GM23338 (cell line): ENCODE measurements at regions not wholly inside any gene's neighbourhood (a gene's known extent, or its start where the extent isn't known, plus 50 kb on each side); places are given as distances from the start of the nearest gene placed in this dataset.

ENCODE experiments used
- ATAC-seq: fragments of 200-7000 bp; cut with Tn5 transposase; 3 replicates; pipeline ENCODE4 v1.9.1; 2020
- DNase-seq: peaks from one replicate; pipeline ENCODE4 v3.0.0-alpha.2; 2015; ENCODE audit warnings: low spot score
- H2AFZ ChIP-seq: fragments of 200-600 bp; sonication (generic); 2 replicates; pipeline ENCODE4 v1.8.0; 2016; ENCODE audit warnings: antibody characterized with exemption, mild to moderate bottlenecking, moderate library complexity
- H3F3A ChIP-seq: fragments of 200-600 bp; sonication (generic); replicated peaks from 2 replicates; pipeline ENCODE4 v1.8.0; 2017; ENCODE audit warnings: antibody characterized with exemption, mixed run types, low read depth
- H3K27ac ChIP-seq: fragments of 200-600 bp; sonication (generic); 2 replicates; pipeline ENCODE4 v1.6.1; 2016; ENCODE audit warnings: low read depth
- H3K27me3 ChIP-seq: fragments of 200-600 bp; sonication (generic); 2 replicates; pipeline ENCODE4 v1.8.0; 2016; ENCODE audit warnings: mild to moderate bottlenecking, mixed run types, moderate library complexity; ENCODE audit not compliant: insufficient read depth
- H3K36me3 ChIP-seq: fragments of 200-600 bp; sonication (generic); 2 replicates; pipeline ENCODE4 v1.8.0; 2016; ENCODE audit warnings: mild to moderate bottlenecking; ENCODE audit not compliant: insufficient read depth
- H3K4me1 ChIP-seq: fragments of 200-600 bp; sonication (generic); 2 replicates; pipeline ENCODE4 v1.8.0; 2016; ENCODE audit warnings: mild to moderate bottlenecking, moderate library complexity; ENCODE audit not compliant: insufficient read depth
- H3K4me2 ChIP-seq: fragments of 200-600 bp; sonication (generic); 2 replicates; pipeline ENCODE4 v1.7.1; 2017; ENCODE audit warnings: mixed run types
- H3K4me3 ChIP-seq: fragments of 200-600 bp; sonication (generic); 2 replicates; pipeline ENCODE4 v1.6.1; 2016; ENCODE audit warnings: mixed run types
- H3K79me2 ChIP-seq: fragments of 200-600 bp; sonication (generic); replicated peaks from 2 replicates; pipeline ENCODE4 v1.8.0; 2017; ENCODE audit warnings: mild to moderate bottlenecking; ENCODE audit not compliant: insufficient read depth
- H3K9me2 ChIP-seq: fragments of 200-600 bp; sonication (generic); 2 replicates; pipeline ENCODE4 v1.8.0; 2017; ENCODE audit not compliant: insufficient read depth
- H4K20me1 ChIP-seq: fragments of 200-600 bp; sonication (generic); replicated peaks from 2 replicates; pipeline ENCODE4 v1.8.0; 2017; ENCODE audit warnings: mild to moderate bottlenecking; ENCODE audit not compliant: insufficient read depth
- H3K27ac Mint-ChIP-seq: 2 replicates; pipeline ENCODE4 v1.8.0; 2020; ENCODE audit warnings: inconsistent platforms, mild to moderate bottlenecking, moderate library complexity, mixed read lengths
- H3K27me3 Mint-ChIP-seq: 3 replicates; pipeline ENCODE4 v1.8.0; 2022; ENCODE audit warnings: low read depth, mild to moderate bottlenecking, moderate library complexity, mixed read lengths, inconsistent platforms; ENCODE audit not compliant: insufficient read depth, poor library complexity
- H3K36me3 Mint-ChIP-seq: 3 replicates; pipeline ENCODE4 v1.8.0; 2021; ENCODE audit warnings: low read depth, mild to moderate bottlenecking, inconsistent platforms, moderate library complexity, mixed read lengths
- H3K4me1 Mint-ChIP-seq: 3 replicates; pipeline ENCODE4 v1.8.0; 2020; ENCODE audit warnings: mild to moderate bottlenecking, inconsistent platforms, mixed read lengths
- H3K4me3 Mint-ChIP-seq: 3 replicates; pipeline ENCODE4 v1.8.0; 2021; ENCODE audit warnings: moderate library complexity, mild to moderate bottlenecking, inconsistent platforms, mixed read lengths
- H3K9me3 Mint-ChIP-seq: 3 replicates; pipeline ENCODE4 v1.8.0; 2020; ENCODE audit warnings: moderate library complexity, mild to moderate bottlenecking, inconsistent platforms, mixed read lengths
- EZH2 ChIP-seq: fragments of 200-600 bp; sonication (generic); IDR thresholded peaks from one replicate; pipeline ENCODE4 v1.8.0; 2017; ENCODE audit warnings: antibody characterized with exemption, mild to moderate bottlenecking, low read depth; ENCODE audit not compliant: unreplicated experiment
- POLR2AphosphoS5 ChIP-seq: IDR thresholded peaks from 2 replicates; pipeline ENCODE4 v1.6.1; 2016; ENCODE audit warnings: antibody characterized with exemption, low read depth
- TF ChIP-seq, protein P1 (sequence below): fragments of 250-450 bp; sonication (Bioruptor Pico); IDR thresholded peaks from 2 replicates; pipeline ENCODE4 v1.5.0; 2020; ENCODE audit warnings: mild to moderate bottlenecking, moderate library complexity
- TF ChIP-seq, protein P2 (sequence below): IDR thresholded peaks from one replicate; pipeline ENCODE4 v1.6.1; 2018; ENCODE audit warnings: antibody characterized with exemption; ENCODE audit not compliant: unreplicated experiment
- TF ChIP-seq, protein P3 (sequence below): IDR thresholded peaks from 2 replicates; pipeline ENCODE4 v1.6.1; 2016; ENCODE audit warnings: antibody characterized with exemption

- TF ChIP-seq, protein P1, sequence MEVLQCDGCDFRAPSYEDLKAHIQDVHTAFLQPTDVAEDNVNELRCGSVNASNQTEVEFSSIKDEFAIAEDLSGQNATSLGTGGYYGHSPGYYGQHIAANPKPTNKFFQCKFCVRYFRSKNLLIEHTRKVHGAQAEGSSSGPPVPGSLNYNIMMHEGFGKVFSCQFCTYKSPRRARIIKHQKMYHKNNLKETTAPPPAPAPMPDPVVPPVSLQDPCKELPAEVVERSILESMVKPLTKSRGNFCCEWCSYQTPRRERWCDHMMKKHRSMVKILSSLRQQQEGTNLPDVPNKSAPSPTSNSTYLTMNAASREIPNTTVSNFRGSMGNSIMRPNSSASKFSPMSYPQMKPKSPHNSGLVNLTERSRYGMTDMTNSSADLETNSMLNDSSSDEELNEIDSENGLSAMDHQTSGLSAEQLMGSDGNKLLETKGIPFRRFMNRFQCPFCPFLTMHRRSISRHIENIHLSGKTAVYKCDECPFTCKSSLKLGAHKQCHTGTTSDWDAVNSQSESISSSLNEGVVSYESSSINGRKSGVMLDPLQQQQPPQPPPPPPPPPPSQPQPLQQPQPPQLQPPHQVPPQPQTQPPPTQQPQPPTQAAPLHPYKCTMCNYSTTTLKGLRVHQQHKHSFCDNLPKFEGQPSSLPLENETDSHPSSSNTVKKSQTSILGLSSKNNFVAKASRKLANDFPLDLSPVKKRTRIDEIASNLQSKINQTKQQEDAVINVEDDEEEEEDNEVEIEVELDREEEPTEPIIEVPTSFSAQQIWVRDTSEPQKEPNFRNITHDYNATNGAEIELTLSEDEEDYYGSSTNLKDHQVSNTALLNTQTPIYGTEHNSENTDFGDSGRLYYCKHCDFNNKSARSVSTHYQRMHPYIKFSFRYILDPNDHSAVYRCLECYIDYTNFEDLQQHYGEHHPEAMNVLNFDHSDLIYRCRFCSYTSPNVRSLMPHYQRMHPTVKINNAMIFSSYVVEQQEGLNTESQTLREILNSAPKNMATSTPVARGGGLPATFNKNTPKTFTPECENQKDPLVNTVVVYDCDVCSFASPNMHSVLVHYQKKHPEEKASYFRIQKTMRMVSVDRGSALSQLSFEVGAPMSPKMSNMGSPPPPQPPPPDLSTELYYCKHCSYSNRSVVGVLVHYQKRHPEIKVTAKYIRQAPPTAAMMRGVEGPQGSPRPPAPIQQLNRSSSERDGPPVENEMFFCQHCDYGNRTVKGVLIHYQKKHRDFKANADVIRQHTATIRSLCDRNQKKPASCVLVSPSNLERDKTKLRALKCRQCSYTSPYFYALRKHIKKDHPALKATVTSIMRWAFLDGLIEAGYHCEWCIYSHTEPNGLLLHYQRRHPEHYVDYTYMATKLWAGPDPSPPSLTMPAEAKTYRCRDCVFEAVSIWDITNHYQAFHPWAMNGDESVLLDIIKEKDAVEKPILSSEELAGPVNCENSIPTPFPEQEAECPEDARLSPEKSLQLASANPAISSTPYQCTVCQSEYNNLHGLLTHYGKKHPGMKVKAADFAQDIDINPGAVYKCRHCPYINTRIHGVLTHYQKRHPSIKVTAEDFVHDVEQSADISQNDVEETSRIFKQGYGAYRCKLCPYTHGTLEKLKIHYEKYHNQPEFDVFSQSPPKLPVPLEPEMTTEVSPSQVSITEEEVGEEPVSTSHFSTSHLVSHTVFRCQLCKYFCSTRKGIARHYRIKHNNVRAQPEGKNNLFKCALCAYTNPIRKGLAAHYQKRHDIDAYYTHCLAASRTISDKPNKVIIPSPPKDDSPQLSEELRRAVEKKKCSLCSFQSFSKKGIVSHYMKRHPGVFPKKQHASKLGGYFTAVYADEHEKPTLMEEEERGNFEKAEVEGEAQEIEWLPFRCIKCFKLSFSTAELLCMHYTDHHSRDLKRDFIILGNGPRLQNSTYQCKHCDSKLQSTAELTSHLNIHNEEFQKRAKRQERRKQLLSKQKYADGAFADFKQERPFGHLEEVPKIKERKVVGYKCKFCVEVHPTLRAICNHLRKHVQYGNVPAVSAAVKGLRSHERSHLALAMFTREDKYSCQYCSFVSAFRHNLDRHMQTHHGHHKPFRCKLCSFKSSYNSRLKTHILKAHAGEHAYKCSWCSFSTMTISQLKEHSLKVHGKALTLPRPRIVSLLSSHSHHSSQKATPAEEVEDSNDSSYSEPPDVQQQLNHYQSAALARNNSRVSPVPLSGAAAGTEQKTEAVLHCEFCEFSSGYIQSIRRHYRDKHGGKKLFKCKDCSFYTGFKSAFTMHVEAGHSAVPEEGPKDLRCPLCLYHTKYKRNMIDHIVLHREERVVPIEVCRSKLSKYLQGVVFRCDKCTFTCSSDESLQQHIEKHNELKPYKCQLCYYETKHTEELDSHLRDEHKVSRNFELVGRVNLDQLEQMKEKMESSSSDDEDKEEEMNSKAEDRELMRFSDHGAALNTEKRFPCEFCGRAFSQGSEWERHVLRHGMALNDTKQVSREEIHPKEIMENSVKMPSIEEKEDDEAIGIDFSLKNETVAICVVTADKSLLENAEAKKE (CRISPR knock-in tag), result no peak
- TF ChIP-seq, protein P2, sequence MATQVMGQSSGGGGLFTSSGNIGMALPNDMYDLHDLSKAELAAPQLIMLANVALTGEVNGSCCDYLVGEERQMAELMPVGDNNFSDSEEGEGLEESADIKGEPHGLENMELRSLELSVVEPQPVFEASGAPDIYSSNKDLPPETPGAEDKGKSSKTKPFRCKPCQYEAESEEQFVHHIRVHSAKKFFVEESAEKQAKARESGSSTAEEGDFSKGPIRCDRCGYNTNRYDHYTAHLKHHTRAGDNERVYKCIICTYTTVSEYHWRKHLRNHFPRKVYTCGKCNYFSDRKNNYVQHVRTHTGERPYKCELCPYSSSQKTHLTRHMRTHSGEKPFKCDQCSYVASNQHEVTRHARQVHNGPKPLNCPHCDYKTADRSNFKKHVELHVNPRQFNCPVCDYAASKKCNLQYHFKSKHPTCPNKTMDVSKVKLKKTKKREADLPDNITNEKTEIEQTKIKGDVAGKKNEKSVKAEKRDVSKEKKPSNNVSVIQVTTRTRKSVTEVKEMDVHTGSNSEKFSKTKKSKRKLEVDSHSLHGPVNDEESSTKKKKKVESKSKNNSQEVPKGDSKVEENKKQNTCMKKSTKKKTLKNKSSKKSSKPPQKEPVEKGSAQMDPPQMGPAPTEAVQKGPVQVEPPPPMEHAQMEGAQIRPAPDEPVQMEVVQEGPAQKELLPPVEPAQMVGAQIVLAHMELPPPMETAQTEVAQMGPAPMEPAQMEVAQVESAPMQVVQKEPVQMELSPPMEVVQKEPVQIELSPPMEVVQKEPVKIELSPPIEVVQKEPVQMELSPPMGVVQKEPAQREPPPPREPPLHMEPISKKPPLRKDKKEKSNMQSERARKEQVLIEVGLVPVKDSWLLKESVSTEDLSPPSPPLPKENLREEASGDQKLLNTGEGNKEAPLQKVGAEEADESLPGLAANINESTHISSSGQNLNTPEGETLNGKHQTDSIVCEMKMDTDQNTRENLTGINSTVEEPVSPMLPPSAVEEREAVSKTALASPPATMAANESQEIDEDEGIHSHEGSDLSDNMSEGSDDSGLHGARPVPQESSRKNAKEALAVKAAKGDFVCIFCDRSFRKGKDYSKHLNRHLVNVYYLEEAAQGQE, result no peak
- TF ChIP-seq, protein P3, sequence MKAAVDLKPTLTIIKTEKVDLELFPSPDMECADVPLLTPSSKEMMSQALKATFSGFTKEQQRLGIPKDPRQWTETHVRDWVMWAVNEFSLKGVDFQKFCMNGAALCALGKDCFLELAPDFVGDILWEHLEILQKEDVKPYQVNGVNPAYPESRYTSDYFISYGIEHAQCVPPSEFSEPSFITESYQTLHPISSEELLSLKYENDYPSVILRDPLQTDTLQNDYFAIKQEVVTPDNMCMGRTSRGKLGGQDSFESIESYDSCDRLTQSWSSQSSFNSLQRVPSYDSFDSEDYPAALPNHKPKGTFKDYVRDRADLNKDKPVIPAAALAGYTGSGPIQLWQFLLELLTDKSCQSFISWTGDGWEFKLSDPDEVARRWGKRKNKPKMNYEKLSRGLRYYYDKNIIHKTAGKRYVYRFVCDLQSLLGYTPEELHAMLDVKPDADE, result no peak
- no peak for TF ChIP-seq EZH2
Observed at GRCh38 chr6:68506911-68507310, 128.2 kb upstream of the ADGRB3 start (continued).

DNA sequence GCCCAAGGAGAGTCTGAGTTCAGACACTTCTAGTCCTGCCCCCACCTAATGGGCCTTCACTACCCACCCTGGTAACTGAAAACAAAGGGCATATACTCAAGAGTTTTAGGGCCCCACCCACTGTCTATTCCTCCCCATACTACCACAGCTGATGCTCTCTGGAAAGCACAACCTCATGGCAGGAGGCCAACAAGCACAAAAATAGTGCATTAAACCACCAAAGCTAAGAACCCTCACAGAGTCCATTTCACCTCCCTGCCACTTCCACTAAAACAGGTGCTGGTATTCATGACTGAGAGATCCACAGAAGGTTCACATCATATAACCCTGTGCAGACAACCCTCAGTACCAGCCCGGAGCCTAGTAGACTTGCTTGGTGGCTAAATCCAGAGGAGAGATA, 132.1 kb upstream of the ADGRB3 start:
- H3K4me3 ChIP-seq, result no peak overlapping the region
- ATAC-seq, result no peak
- TF ChIP-seq POLR2AphosphoS5 (no peak), EZH2 (no peak)

More for the DNA sequence above, 132.1 kb upstream of the ADGRB3 start:
- no peaks in the 10 kb centered on the region for H3K27me3 Mint-ChIP-seq
- no peaks in the 10 kb centered on the region for H3K27me3 ChIP-seq
- H3K9me3 Mint-ChIP-seq, result no peaks in the 10 kb centered on the region
- no peak overlapping the region for H3K4me3 Mint-ChIP-seq
- H3K79me2 ChIP-seq, result no peaks in the 10 kb centered on the region
- H3K27ac ChIP-seq, result no peak overlapping the region
- H3K36me3 ChIP-seq, result no peaks in the 10 kb centered on the region
- no peak overlapping the region for H3K27ac Mint-ChIP-seq
- DNase-seq, result no peak
- H3K36me3 Mint-ChIP-seq, result no peaks in the 10 kb centered on the region
- no peaks in the 10 kb centered on the region for H3K4me1 ChIP-seq
- no peaks in the 10 kb centered on the region for H3F3A ChIP-seq
- H4K20me1 ChIP-seq, result no peaks in the 10 kb centered on the region
- no peak overlapping the region for H3K4me2 ChIP-seq
- H2AFZ ChIP-seq, result no peak overlapping the region
- no peaks in the 10 kb centered on the region for H3K4me1 Mint-ChIP-seq
- H3K9me2 ChIP-seq, result no peaks in the 10 kb centered on the region
